ENCODE measurements at regions not wholly inside any gene's neighbourhood (a gene's known extent, or its start where the extent isn't known, plus 50 kb on each side); places are given as distances from the start of the nearest gene placed in this dataset.

GRCh38 chr3:110727056-110727455 is 344.6 kb upstream of the NECTIN3 start:
- DNase-seq: no peak

- DNase-seq: no peak
Observed at GRCh38 chr3:110731148-110731547, 340.5 kb upstream of the NECTIN3 start.

- DNase-seq: no peak
Observed at GRCh38 chr3:110732420-110732819, 339.2 kb upstream of the NECTIN3 start.

GRCh38 chr3:110733045-110733444 is 338.6 kb upstream of the NECTIN3 start:
- DNase-seq: no peak

- no peak for DNase-seq
Observed at GRCh38 chr3:110734524-110734923, 337.1 kb upstream of the NECTIN3 start.

- DNase-seq: no peak
Observed at GRCh38 chr3:110736332-110736731, 335.3 kb upstream of the NECTIN3 start.

GRCh38 chr3:110738531-110738930 is 333.1 kb upstream of the NECTIN3 start:
- DNase-seq: no peak

- no peak for DNase-seq
Observed at GRCh38 chr3:110741891-110742290, 329.7 kb upstream of the NECTIN3 start.

GRCh38 chr3:110743202-110743601 is 328.4 kb upstream of the NECTIN3 start:
- no peak for DNase-seq

GRCh38 chr3:110743984-110744383 is 327.6 kb upstream of the NECTIN3 start:
- no peak for DNase-seq

- DNase-seq: no peak
Observed at GRCh38 chr3:110744723-110745122, 326.9 kb upstream of the NECTIN3 start.

GRCh38 chr3:110749006-110749405 is 322.6 kb upstream of the NECTIN3 start:
- DNase-seq: no peak

GRCh38 chr3:110750201-110750600 is 321.4 kb upstream of the NECTIN3 start:
- no peak for DNase-seq

- DNase-seq: no peak
Observed at GRCh38 chr3:110752307-110752706, 319.3 kb upstream of the NECTIN3 start.

- no peak for DNase-seq
Observed at GRCh38 chr3:110753516-110753915, 318.1 kb upstream of the NECTIN3 start.

GRCh38 chr3:110754212-110754916 is 317.3 kb upstream of the NECTIN3 start:
- DNase-seq: no peak

- DNase-seq: no peak
Observed at GRCh38 chr3:110755345-110755744, 316.3 kb upstream of the NECTIN3 start.

- DNase-seq: no peak
Observed at GRCh38 chr3:110756705-110757104, 314.9 kb upstream of the NECTIN3 start.

- no peak for DNase-seq
Observed at GRCh38 chr3:110758208-110758607, 313.4 kb upstream of the NECTIN3 start.

GRCh38 chr3:110767156-110767555 is 304.5 kb upstream of the NECTIN3 start:
- no peak for DNase-seq

- DNase-seq: no peak
Observed at GRCh38 chr3:110767838-110768237, 303.8 kb upstream of the NECTIN3 start.

- DNase-seq: no peak
Observed at GRCh38 chr3:110773413-110773954, 298.1 kb upstream of the NECTIN3 start.

GRCh38 chr3:110774496-110775265 is 296.9 kb upstream of the NECTIN3 start:
- no peak for DNase-seq

GRCh38 chr3:110779581-110779980 is 292.0 kb upstream of the NECTIN3 start:
- DNase-seq: no peak
